Vagina (tissue), 2 donors: ENCODE measurements at regions not wholly inside any gene's neighbourhood (a gene's known extent, or its start where the extent isn't known, plus 50 kb on each side); places are given as distances from the start of the nearest gene placed in this dataset.

Experiments used
- DNase-seq, 2 donors: peaks; one replicate each; pipeline ENCODE4 v3.0.0-alpha.2; 2017; ENCODE audit errors: extremely low spot score in 2 of 2
- H3K27ac ChIP-seq: fragments of 200-600 bp; sonication (generic); one replicate; pipeline ENCODE4 v1.5.1; 2019
- H3K27me3 ChIP-seq: fragments of 200-600 bp; sonication (generic); one replicate; pipeline ENCODE4 v1.5.1; 2019
- H3K36me3 ChIP-seq, 2 donors: fragments of 200-600 bp; sonication (generic); one replicate each; pipeline ENCODE4 v1.5.1; 2017 to 2019
- H3K4me1 ChIP-seq: fragments of 200-600 bp; sonication (generic); one replicate; pipeline ENCODE4 v1.5.1; 2019
- H3K4me3 ChIP-seq, 2 donors: fragments of 200-600 bp; sonication (generic); 1 replicate in 1 of 2; 2 replicates in 1 of 2; pipeline ENCODE4 v1.5.1; 2016 to 2019
- H3K9me3 ChIP-seq: fragments of 200-600 bp; sonication (generic); one replicate; pipeline ENCODE4 v1.5.1; 2019
- POLR2A ChIP-seq, 2 donors: fragments of 450-650 bp; IDR thresholded peaks; one replicate each; pipeline ENCODE4 v1.6.1; 2017; ENCODE audit warnings: antibody characterized with exemption in 2 of 2, mild to moderate bottlenecking in 2 of 2, moderate library complexity in 2 of 2
- POLR2AphosphoS5 ChIP-seq, 2 donors: sonication (generic); formaldehyde crosslinking; IDR thresholded peaks; one replicate each; pipeline ENCODE4 v1.9.0; 2017; ENCODE audit warnings: antibody characterized with exemption in 2 of 2, mild to moderate bottlenecking in 2 of 2, low read depth in 1 of 2; ENCODE audit not compliant: insufficient read depth in 1 of 2
- intact Hi-C: fragments of 100-400 bp; cut with DNase I; formaldehyde crosslinking; loops from one replicate; pipeline ENCODE4 v1.15.1; 2023
- TF ChIP-seq, protein P1 (sequence below), 3 experiments: fragments of 450-650 bp in 2 of 3; fragments of 200-600 bp in 1 of 3; sonication (generic) in 1 of 3; IDR thresholded peaks; one replicate each; pipeline ENCODE4 v1.5.1; 2017 to 2019; ENCODE audit warnings: antibody characterized with exemption in 3 of 3, mild to moderate bottlenecking in 2 of 3, moderate library complexity in 2 of 3

DNA sequence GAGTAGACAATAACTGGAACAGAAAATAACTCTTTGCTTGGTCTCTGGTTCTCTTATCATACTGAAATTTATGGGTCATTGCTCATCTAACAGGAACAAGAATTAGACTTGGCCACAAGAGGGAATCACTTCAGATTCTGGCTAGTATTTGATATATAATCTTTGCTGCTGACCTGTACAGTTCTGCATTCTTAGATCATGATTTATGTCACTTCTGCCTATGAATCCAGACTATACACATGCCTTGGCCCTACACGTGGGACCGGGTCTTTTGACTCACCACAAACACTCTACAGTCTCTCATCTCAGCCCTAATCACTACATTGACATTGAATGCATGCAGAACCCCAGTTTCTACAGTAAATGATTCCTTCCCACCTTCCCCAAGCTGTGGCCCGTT, 162.5 kb upstream of the SOX2 start:
- TF ChIP-seq, protein P1, sequence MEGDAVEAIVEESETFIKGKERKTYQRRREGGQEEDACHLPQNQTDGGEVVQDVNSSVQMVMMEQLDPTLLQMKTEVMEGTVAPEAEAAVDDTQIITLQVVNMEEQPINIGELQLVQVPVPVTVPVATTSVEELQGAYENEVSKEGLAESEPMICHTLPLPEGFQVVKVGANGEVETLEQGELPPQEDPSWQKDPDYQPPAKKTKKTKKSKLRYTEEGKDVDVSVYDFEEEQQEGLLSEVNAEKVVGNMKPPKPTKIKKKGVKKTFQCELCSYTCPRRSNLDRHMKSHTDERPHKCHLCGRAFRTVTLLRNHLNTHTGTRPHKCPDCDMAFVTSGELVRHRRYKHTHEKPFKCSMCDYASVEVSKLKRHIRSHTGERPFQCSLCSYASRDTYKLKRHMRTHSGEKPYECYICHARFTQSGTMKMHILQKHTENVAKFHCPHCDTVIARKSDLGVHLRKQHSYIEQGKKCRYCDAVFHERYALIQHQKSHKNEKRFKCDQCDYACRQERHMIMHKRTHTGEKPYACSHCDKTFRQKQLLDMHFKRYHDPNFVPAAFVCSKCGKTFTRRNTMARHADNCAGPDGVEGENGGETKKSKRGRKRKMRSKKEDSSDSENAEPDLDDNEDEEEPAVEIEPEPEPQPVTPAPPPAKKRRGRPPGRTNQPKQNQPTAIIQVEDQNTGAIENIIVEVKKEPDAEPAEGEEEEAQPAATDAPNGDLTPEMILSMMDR (IDR thresholded peaks at IDR 0.05), result no peak
- TF ChIP-seq POLR2AphosphoS5 (IDR thresholded peaks at IDR 0.05; ENCODE audit: insufficient read depth in 1 of 2, low read depth in 1 of 2) (no peak), POLR2A (IDR thresholded peaks at IDR 0.05) (no peak)
- Histone ChIP-seq H3K27me3 (no peaks in the 10 kb centered on the region), H3K4me1 (no peaks in the 10 kb centered on the region), H3K36me3 (no peaks in the 10 kb centered on the region), H3K4me3 (no peak overlapping the region), H3K9me3 (no peaks in the 10 kb centered on the region), H3K27ac (no peak overlapping the region)
- no peak for DNase-seq
- intact Hi-C loops, result no loop called here

DNA sequence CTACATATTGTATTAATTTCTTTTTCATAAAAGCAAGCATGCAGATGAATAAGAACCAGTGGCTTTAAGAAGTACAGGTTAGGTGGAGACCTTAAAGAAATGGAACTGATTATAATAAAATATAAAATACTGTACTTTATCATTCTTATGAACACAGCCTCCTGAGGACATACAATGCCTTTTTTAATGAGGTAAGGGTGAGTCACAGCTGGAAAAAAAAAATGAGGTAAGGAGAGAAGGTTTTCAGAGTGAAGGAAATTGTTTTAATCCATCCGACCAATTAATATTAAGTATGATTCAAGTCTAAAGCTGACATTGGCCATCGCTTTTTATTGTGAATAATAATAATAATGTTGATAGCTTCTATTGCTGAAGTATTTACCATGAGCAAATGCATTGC, 170.3 kb upstream of the SOX2 start:
- H3K27ac ChIP-seq, result no peak overlapping the region
- H3K36me3 ChIP-seq, result no peaks in the 10 kb centered on the region
- intact Hi-C loops, result no loop called here
- H3K27me3 ChIP-seq, result no peaks in the 10 kb centered on the region
- H3K9me3 ChIP-seq, result no peaks in the 10 kb centered on the region
- H3K4me1 ChIP-seq, result no peaks in the 10 kb centered on the region
- TF ChIP-seq POLR2A (IDR thresholded peaks at IDR 0.05) (no peak), POLR2AphosphoS5 (IDR thresholded peaks at IDR 0.05; ENCODE audit: insufficient read depth in 1 of 2, low read depth in 1 of 2) (no peak)
- TF ChIP-seq, protein P1 (IDR thresholded peaks at IDR 0.05), result no peak
- no peak for DNase-seq
- no peak overlapping the region for H3K4me3 ChIP-seq

DNA sequence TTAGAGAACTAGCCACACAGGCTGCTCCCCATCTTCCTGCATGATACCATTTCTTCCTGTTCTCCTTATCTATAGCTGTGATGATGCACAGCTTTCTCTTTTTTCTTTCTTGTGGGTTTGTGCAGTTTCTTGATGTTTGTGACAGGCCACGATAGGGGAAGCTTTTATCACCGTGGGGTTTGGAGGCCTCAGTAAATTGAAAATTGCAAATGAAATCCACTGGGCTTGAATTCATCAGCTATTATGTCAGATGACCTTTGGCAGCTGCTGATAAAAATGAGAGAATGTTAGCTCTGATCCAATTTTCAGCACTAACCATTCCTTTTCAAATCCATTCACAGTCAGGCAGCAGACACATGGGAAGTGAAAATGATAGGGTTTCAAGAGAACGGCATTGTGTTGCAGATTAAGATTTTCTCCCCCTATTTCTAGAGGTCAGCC, 176.9 kb upstream of the SOX2 start:
- Histone ChIP-seq H3K4me1 (no peaks in the 10 kb centered on the region), H3K27ac (no peak overlapping the region), H3K9me3 (no peaks in the 10 kb centered on the region), H3K36me3 (no peaks in the 10 kb centered on the region), H3K27me3 (no peaks in the 10 kb centered on the region), H3K4me3 (no peak overlapping the region)
- TF ChIP-seq, protein P1 (IDR thresholded peaks at IDR 0.05), result no peak
- intact Hi-C loops, result no loop called here
- DNase-seq, result no peak

DNA sequence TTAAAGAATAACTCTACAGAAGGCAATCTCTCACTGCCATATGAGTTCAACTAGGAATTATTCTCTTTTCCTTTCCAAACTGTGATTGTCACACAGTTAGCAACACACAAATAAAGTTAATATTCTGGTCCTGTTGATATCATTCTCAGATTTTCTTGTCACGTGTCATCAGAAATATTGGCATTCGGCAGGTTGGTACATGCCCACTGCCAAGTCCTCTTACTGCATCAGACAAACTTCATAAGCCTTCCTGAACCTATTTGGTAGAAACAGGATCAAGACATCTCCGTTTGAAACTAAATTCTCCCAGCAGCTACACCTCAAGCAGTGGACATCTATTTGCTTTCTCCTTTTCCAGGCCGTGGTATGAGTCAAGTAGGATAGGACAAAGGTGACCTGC, 177.9 kb upstream of the SOX2 start:
- no peak for DNase-seq
- Histone ChIP-seq H3K36me3 (no peaks in the 10 kb centered on the region), H3K4me3 (no peak overlapping the region), H3K27ac (no peak overlapping the region), H3K4me1 (no peaks in the 10 kb centered on the region), H3K27me3 (no peaks in the 10 kb centered on the region), H3K9me3 (no peaks in the 10 kb centered on the region)
- TF ChIP-seq, protein P1 (IDR thresholded peaks at IDR 0.05), result no peak
- TF ChIP-seq POLR2AphosphoS5 (IDR thresholded peaks at IDR 0.05; ENCODE audit: insufficient read depth in 1 of 2, low read depth in 1 of 2), result no peak
- TF ChIP-seq POLR2A (IDR thresholded peaks at IDR 0.05), result no peak
- intact Hi-C loops, result no loop called here

DNA sequence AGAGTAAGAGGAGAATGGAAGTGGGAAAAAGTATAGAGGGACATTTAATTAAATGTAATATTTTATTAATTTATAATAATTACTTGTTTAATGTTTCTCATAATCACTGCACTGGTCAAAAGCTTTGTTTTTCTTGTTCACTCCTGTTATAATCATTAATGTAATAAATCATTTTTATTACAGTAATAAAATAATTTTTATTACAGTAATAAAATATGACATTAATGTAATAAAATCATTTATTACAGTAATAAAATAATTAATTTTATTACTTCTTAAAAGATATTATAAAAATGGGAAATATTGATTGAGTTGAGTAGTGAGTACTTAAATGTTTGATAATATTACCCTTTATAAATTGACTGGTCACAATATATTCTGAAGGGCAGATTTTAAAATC, 181.1 kb upstream of the SOX2 start:
- TF ChIP-seq, protein P1 (IDR thresholded peaks at IDR 0.05), result no peak
- TF ChIP-seq POLR2A (IDR thresholded peaks at IDR 0.05), result no peak
- TF ChIP-seq POLR2AphosphoS5 (IDR thresholded peaks at IDR 0.05; ENCODE audit: insufficient read depth in 1 of 2, low read depth in 1 of 2), result no peak
- Histone ChIP-seq H3K27ac (no peak overlapping the region), H3K4me3 (no peak overlapping the region), H3K36me3 (no peaks in the 10 kb centered on the region), H3K4me1 (no peaks in the 10 kb centered on the region), H3K9me3 (no peaks in the 10 kb centered on the region), H3K27me3 (no peaks in the 10 kb centered on the region)
- intact Hi-C loops, result no loop called here
- DNase-seq, result no peak
